ENCODE measurements at regions not wholly inside any gene's neighbourhood (a gene's known extent, or its start where the extent isn't known, plus 50 kb on each side); places are given as distances from the start of the nearest gene placed in this dataset.

- H3K9me3 ChIP-seq, result peaks cover 4% of the 10 kb centered on the region
- no peak overlapping the region for H3K4me3 ChIP-seq
- peaks cover 6% of the 10 kb centered on the region for H3K4me1 ChIP-seq
- no peak for TF ChIP-seq CTCF (IDR thresholded peaks at IDR 0.05)
- H3K27ac ChIP-seq, result no peak overlapping the region
- intact Hi-C loops (cut with DNase I), result no loop called here
- ATAC-seq (no peak), DNase-seq (no peak)
- H3K36me3 ChIP-seq, result no peaks in the 10 kb centered on the region
- no peaks in the 10 kb centered on the region for H3K27me3 ChIP-seq (ENCODE audit: low read depth)
Observed at GRCh38 chr2:20103530-20103929, 52.1 kb upstream of the LAPTM4A start.
